Heart left ventricle (tissue), 16 donors: ENCODE measurements at regions not wholly inside any gene's neighbourhood (a gene's known extent, or its start where the extent isn't known, plus 50 kb on each side); places are given as distances from the start of the nearest gene placed in this dataset.
"Not testable (repeated sequence)": the region's sequence is repeated elsewhere in the genome, so short reads cannot be mapped to it uniquely, and the experiment has no call there.

Experiments
- ATAC-seq, 4 donors: fragments of 200-7000 bp; cut with Tn5 transposase; one replicate each; pipeline ENCODE4 v1.9.1; 2020 to 2022; ENCODE audit warnings: moderate library complexity in 4 of 4, mild to moderate bottlenecking in 3 of 4, moderate number of reproducible peaks in 1 of 4
- DNase-seq, 5 donors: peaks; one replicate each; pipeline ENCODE4 v3.0.0-alpha.2; 2020
- H3K27ac ChIP-seq, 12 donors: fragments of 200-600 bp; sonication (generic) in 4 of 12; one replicate each; pipeline versions ENCODE4 v1.5.0 to v1.8.0; 2016 to 2022; ENCODE audit warnings: mild to moderate bottlenecking in 2 of 12
- H3K27me3 ChIP-seq, 9 donors: fragments of 200-600 bp; sonication (generic) in 2 of 9; one replicate each; pipeline versions ENCODE4 v1.5.1 to v1.8.0; 2016 to 2022; ENCODE audit warnings: mild to moderate bottlenecking in 3 of 9
- H3K36me3 ChIP-seq, 9 donors: fragments of 200-600 bp; sonication (generic) in 2 of 9; one replicate each; pipeline versions ENCODE4 v1.5.0 to v1.8.0; 2018 to 2022; ENCODE audit warnings: mild to moderate bottlenecking in 2 of 9
- H3K4me1 ChIP-seq, 12 donors: fragments of 200-600 bp; sonication (generic) in 4 of 12; one replicate each; pipeline versions ENCODE4 v1.5.0 to v1.8.0; 2016 to 2022; ENCODE audit warnings: mild to moderate bottlenecking in 3 of 12
- H3K4me3 ChIP-seq, 12 donors: fragments of 200-600 bp; sonication (generic) in 4 of 12; one replicate each; pipeline versions ENCODE4 v1.5.0 to v1.8.0; 2017 to 2022; ENCODE audit warnings: mild to moderate bottlenecking in 9 of 12, moderate library complexity in 4 of 12
- H3K9me3 ChIP-seq, 12 donors: fragments of 200-600 bp; sonication (generic) in 4 of 12; one replicate each; pipeline versions ENCODE4 v1.5.0 to v1.8.0; 2016 to 2022; ENCODE audit warnings: mild to moderate bottlenecking in 1 of 12
- POLR2A ChIP-seq, 2 donors: fragments of 450-650 bp; IDR thresholded peaks; one replicate each; pipeline ENCODE4 v1.6.1; 2017; ENCODE audit warnings: antibody characterized with exemption in 2 of 2, mild to moderate bottlenecking in 2 of 2, moderate library complexity in 2 of 2
- WGBS, 4 donors: extraction: QIAGEN DNeasy Blood & Tissue Kit in 2 of 4; methylation state at CpG; one replicate each; pipeline versions ENCODE4 v1.1.5 to v1.1.7; 2013 to 2018; 5-methylcytosine and 5-hydroxymethylcytosine counted together
- intact Hi-C, 10 donors: fragments of 100-400 bp; cut with DNase I; formaldehyde crosslinking; loops; one replicate each; pipeline versions ENCODE4 v1.11.1 to v1.14.2; 2022
- TF ChIP-seq, protein P1 (sequence below), 12 donors: fragments of 200-600 bp; sonication (generic) in 4 of 12; IDR thresholded peaks; one replicate each; pipeline versions ENCODE4 v1.5.0 to v1.8.0; 2018 to 2022; ENCODE audit warnings: antibody characterized with exemption in 12 of 12, mild to moderate bottlenecking in 5 of 12
- donor health status: ischemic (EF 13 %, LVEDD 7.1; RV severe dilation, severe dysfunction).
- donor health status: healthy with polysubstance abuse.
- donor health status: DM: no; HTN: yes; CAD: no.
- donor health status: DM: no; HTN: no; CAD: no.
- donor health status: ischemic (EF 25% LVEDD 6.9; RV normal size, moderate dysfunction).
- donor health status: ischemic (EF 25% LVEDD 5.7; RV mildly dilated, moderate dysfunction).
- donor health status: healthy.
- donor health status: DM: yes; HTN: yes; CAD: no.
- donor health status: ischemic (EF 35%, LVEDD 5.7; RV mildly dilated, moderate dysfunction).
- donor health status: nonischemic (EF 11% LVEDD 7.7; RV severe dilation, severe dysfunction).
- donor health status: DM: yes; HTN: yes; CAD: no.
- donor health status: PGD.
- donor health status: ischemic (EF 29% LVEDD 5.4; RV normal size, mild dysfunction).
- donor health status: nonischemic (EF 23%, LVEDD 6.1; RV moderate dilation, normal function).

DNA sequence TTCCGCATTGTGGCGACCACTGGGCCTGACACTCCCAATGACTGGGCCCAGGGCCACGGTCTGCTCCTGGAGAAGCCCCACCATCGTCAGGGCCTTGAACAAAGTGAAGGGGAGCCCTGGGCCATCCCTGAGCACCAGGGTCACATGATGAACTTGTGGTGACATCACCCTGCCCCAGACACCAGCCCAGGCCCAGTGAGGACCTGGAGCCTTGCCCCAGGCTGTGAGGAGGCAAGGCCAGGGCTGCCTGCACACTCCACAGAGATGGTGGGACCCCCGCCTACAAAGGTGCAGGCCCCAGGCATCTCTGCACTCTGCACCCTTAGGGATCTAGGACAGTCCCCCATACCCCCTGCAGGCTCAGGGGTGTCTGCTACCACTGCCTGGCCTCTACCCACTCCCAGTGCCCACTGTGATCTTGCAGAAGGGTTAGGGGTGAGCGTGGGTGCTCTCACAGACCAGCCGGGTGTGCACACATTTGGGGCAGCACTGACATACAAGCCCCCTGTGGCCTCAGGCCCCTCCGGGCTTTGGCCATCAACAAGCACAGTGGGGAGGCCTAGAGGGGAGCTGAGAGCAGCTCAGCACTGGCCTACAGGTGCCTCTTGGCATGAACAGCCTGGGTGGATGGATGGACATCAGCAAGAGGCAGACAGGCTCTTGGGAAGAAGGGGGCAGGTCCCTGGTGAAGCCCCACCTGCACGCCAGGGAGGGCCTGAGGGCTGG is 624.0 kb upstream of the LRRTM4 start:
- no peaks in the 10 kb centered on the region for H3K9me3 ChIP-seq
- WGBS, 4 donors, result 82 to 86% (median 83%) methylated on average over 7 to 9 of the region's 9 CpGs
- intact Hi-C loops, result no loop called here
- H3K36me3 ChIP-seq, result no peaks in the 10 kb centered on the region
- no peak overlapping the region for H3K27ac ChIP-seq
- DNase-seq, result no peak
- no peak overlapping the region for H3K4me3 ChIP-seq
- H3K4me1 ChIP-seq, result no peaks in the 10 kb centered on the region
- TF ChIP-seq, protein P1, sequence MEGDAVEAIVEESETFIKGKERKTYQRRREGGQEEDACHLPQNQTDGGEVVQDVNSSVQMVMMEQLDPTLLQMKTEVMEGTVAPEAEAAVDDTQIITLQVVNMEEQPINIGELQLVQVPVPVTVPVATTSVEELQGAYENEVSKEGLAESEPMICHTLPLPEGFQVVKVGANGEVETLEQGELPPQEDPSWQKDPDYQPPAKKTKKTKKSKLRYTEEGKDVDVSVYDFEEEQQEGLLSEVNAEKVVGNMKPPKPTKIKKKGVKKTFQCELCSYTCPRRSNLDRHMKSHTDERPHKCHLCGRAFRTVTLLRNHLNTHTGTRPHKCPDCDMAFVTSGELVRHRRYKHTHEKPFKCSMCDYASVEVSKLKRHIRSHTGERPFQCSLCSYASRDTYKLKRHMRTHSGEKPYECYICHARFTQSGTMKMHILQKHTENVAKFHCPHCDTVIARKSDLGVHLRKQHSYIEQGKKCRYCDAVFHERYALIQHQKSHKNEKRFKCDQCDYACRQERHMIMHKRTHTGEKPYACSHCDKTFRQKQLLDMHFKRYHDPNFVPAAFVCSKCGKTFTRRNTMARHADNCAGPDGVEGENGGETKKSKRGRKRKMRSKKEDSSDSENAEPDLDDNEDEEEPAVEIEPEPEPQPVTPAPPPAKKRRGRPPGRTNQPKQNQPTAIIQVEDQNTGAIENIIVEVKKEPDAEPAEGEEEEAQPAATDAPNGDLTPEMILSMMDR (IDR thresholded peaks at IDR 0.05), result no peak
- TF ChIP-seq POLR2A (IDR thresholded peaks at IDR 0.05), result no peak
- ATAC-seq, result peak in 1 of 4 donors; percentile 51
- no peaks in the 10 kb centered on the region for H3K27me3 ChIP-seq

DNA sequence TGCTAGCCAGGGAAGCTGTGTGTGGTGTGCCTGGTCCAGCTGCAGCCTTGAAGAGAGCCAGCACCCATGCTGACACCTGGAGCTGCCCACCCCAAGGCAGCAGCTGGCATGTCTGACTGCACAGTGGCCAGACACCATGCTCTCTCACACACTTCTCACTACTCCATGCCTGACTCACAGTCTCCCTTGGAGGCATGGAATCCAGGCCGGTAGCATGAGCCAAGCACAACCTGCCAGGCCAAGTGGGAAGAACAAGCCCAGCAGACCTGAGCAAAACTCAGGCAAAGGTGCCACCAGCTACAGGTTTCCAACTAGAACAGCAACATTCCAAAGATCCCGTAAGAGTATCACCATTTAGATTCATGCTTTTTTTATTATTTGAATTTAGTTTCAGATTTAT is 625.3 kb upstream of the LRRTM4 start:
- DNase-seq (no peak), ATAC-seq (no peak)
- Histone ChIP-seq H3K27me3 (no peaks in the 10 kb centered on the region), H3K4me1 (no peaks in the 10 kb centered on the region), H3K36me3 (no peaks in the 10 kb centered on the region), H3K4me3 (no peak overlapping the region), H3K9me3 (no peaks in the 10 kb centered on the region), H3K27ac (no peak overlapping the region)
- no peak for TF ChIP-seq POLR2A (IDR thresholded peaks at IDR 0.05)
- WGBS, 4 donors, result 79 to 90% (median 87%) methylated on average over 2 of the region's 2 CpGs
- intact Hi-C loops, result no loop called here

- no peaks in the 10 kb centered on the region for H3K4me1 ChIP-seq
- no peaks in the 10 kb centered on the region for H3K9me3 ChIP-seq
- H3K27ac ChIP-seq, result no peak overlapping the region
- 62 to 88% (median 77%) methylated on average over 2 of the region's 2 CpGs for WGBS, 4 donors
- H3K4me3 ChIP-seq, result no peak overlapping the region
- intact Hi-C loops, result no loop called here
- no peaks in the 10 kb centered on the region for H3K27me3 ChIP-seq
- no peak for TF ChIP-seq POLR2A (IDR thresholded peaks at IDR 0.05)
- TF ChIP-seq, protein P1 (IDR thresholded peaks at IDR 0.05), result no peak
- DNase-seq (no peak), ATAC-seq (no peak)
- no peaks in the 10 kb centered on the region for H3K36me3 ChIP-seq
Observed at GRCh38 chr2:78154586-78154985, 632.4 kb upstream of the LRRTM4 start.

- Histone ChIP-seq H3K9me3 (no peaks in the 10 kb centered on the region), H3K36me3 (no peaks in the 10 kb centered on the region), H3K27ac (no peak overlapping the region), H3K4me3 (no peak overlapping the region), H3K4me1 (no peaks in the 10 kb centered on the region), H3K27me3 (no peaks in the 10 kb centered on the region)
- 68 to 71% (median 70%) methylated on average over 2 of the region's 2 CpGs for WGBS, 4 donors
- TF ChIP-seq, protein P1 (IDR thresholded peaks at IDR 0.05), result no peak
- no peak for TF ChIP-seq POLR2A (IDR thresholded peaks at IDR 0.05)
- ATAC-seq (no peak), DNase-seq (no peak)
- intact Hi-C loops, result no loop called here
Observed at GRCh38 chr2:78162202-78162601, 640.0 kb upstream of the LRRTM4 start.

DNA sequence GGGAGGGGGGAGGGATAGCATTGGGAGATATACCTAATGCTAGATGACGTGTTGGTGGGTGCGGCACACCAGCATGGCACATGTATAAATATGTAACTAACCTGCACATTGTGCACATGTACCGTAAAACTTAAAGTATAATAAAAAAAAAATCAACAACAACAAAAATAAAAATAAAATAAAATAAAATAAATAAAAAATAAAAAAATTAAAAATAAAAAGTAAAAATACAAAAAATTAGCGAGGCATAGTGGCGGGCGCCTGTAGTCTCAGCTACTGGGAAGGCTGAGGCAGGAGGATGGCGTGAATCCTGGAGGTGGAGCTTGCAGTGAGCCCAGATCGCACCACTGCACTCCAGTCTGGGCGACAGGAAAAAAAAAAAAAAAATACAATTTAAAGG is 650.0 kb upstream of the LRRTM4 start:
- H3K4me1 ChIP-seq, ATAC-seq, H3K27ac ChIP-seq, H3K27me3 ChIP-seq, H3K9me3 ChIP-seq, intact Hi-C loops, DNase-seq, H3K36me3 ChIP-seq, H3K4me3 ChIP-seq: not testable (repeated sequence)
- WGBS, 4 donors, result 91 to 93% (median 92%) methylated on average over 9 of the region's 9 CpGs
